OCI-LY3 (cell line): ENCODE measurements at regions not wholly inside any gene's neighbourhood (a gene's known extent, or its start where the extent isn't known, plus 50 kb on each side); places are given as distances from the start of the nearest gene placed in this dataset.

ENCODE experiments used
- H2AFZ ChIP-seq: fragments of 200-600, 300-600 bp; shearing (Covaris generic); 2 replicates; pipeline ENCODE4 v1.6.0; 2014; ENCODE audit warnings: antibody characterized with exemption, low read depth, low read length
- H3K27ac ChIP-seq: fragments of 200-600, 300-600 bp; sonication (generic); 2 replicates; pipeline ENCODE4 v1.5.1; 2014; ENCODE audit warnings: mild to moderate bottlenecking, low read length, moderate library complexity, mixed read lengths
- H3K27me3 ChIP-seq: fragments of 200-600, 300-600 bp; sonication (generic); 2 replicates; pipeline ENCODE4 v1.6.1; 2014; ENCODE audit warnings: low read depth, low read length, mixed read lengths
- H3K36me3 ChIP-seq: fragments of 200-600, 300-600 bp; sonication (generic); replicated peaks from 2 replicates; pipeline ENCODE3; 2014; ENCODE audit warnings: low read depth, low read length, mixed read lengths
- H3K4me1 ChIP-seq: fragments of 300-600, 200-600 bp; sonication (generic); 2 replicates; pipeline ENCODE4 v1.6.1; 2014; ENCODE audit warnings: low read length, mixed read lengths
- H3K4me2 ChIP-seq: fragments of 200-600, 300-600 bp; sonication (generic); 2 replicates; pipeline ENCODE4 v1.6.1; 2014; ENCODE audit warnings: low read length, mixed read lengths
- H3K4me3 ChIP-seq: fragments of 300-600, 200-600 bp; sonication (generic); 2 replicates; pipeline ENCODE4 v1.5.1; 2014; ENCODE audit warnings: antibody characterized with exemption, mild to moderate bottlenecking, low read length, moderate library complexity
- H3K79me2 ChIP-seq: fragments of 300-600, 200-600 bp; shearing (Covaris generic); 2 replicates; pipeline ENCODE4 v1.6.1; 2014; ENCODE audit warnings: mild to moderate bottlenecking, low read length, mixed read lengths
- H3K9ac ChIP-seq: fragments of 300-600, 200-600 bp; shearing (Covaris generic); 2 replicates; pipeline ENCODE4 v1.6.0; 2014; ENCODE audit warnings: mild to moderate bottlenecking, low read length, moderate library complexity
- H3K9me3 ChIP-seq: fragments of 200-600, 300-600 bp; shearing (Covaris generic); 2 replicates; pipeline ENCODE4 v1.6.1; 2014; ENCODE audit warnings: low read length, mixed read lengths; ENCODE audit not compliant: insufficient read depth
- H4K20me1 ChIP-seq: fragments of 200-600, 300-600 bp; sonication (generic); 2 replicates; pipeline ENCODE4 v1.6.1; 2016; ENCODE audit warnings: low read length, mixed read lengths; ENCODE audit not compliant: insufficient read depth
- CTCF ChIP-seq: fragments of 200-600, 300-600 bp; sonication (generic); IDR thresholded peaks from 2 replicates; pipeline ENCODE4 v1.5.1; 2014; ENCODE audit warnings: antibody characterized with exemption, low read length, low read depth
- EZH2phosphoT487 ChIP-seq: fragments of 200-600 bp; shearing (Covaris generic); IDR thresholded peaks from 2 replicates; pipeline ENCODE4 v1.6.1; 2018; ENCODE audit warnings: antibody characterized with exemption, mixed run types, low read depth

- Histone ChIP-seq H3K27me3 (no peaks in the 10 kb centered on the region), H4K20me1 (no peaks in the 10 kb centered on the region), H3K9me3 (no peaks in the 10 kb centered on the region), H3K79me2 (no peaks in the 10 kb centered on the region), H3K27ac (no peak overlapping the region), H3K4me3 (no peak overlapping the region), H3K9ac (no peak overlapping the region), H3K4me2 (no peak overlapping the region), H3K4me1 (no peaks in the 10 kb centered on the region), H3K36me3 (no peaks in the 10 kb centered on the region), H2AFZ (no peak overlapping the region)
- TF ChIP-seq CTCF (no peak), EZH2phosphoT487 (no peak)
These were observed 360.9 kb upstream of the ZC3H15 start for GRCh38 chr2:186125156-186125555.

- Histone ChIP-seq H3K27me3 (no peaks in the 10 kb centered on the region), H3K36me3 (no peaks in the 10 kb centered on the region), H3K4me1 (no peaks in the 10 kb centered on the region), H2AFZ (no peak overlapping the region), H3K4me2 (no peak overlapping the region), H3K4me3 (no peak overlapping the region), H4K20me1 (no peaks in the 10 kb centered on the region), H3K9ac (no peak overlapping the region), H3K79me2 (no peaks in the 10 kb centered on the region), H3K27ac (no peak overlapping the region), H3K9me3 (no peaks in the 10 kb centered on the region)
- TF ChIP-seq EZH2phosphoT487 (no peak), CTCF (no peak)
These were observed 360.4 kb upstream of the ZC3H15 start for GRCh38 chr2:186125625-186126024.

- Histone ChIP-seq H3K9ac (no peak overlapping the region), H3K4me2 (no peak overlapping the region), H3K4me1 (no peaks in the 10 kb centered on the region), H3K79me2 (no peaks in the 10 kb centered on the region), H3K4me3 (no peak overlapping the region), H3K9me3 (no peaks in the 10 kb centered on the region), H3K27ac (no peak overlapping the region), H3K27me3 (no peaks in the 10 kb centered on the region), H4K20me1 (no peaks in the 10 kb centered on the region), H3K36me3 (no peaks in the 10 kb centered on the region), H2AFZ (no peak overlapping the region)
- TF ChIP-seq EZH2phosphoT487 (no peak), CTCF (no peak)
These were observed 359.9 kb upstream of the ZC3H15 start for GRCh38 chr2:186126181-186126580.

GRCh38 chr2:186129767-186130581 is 356.1 kb upstream of the ZC3H15 start:
- Histone ChIP-seq H3K36me3 (no peaks in the 10 kb centered on the region), H3K9me3 (no peaks in the 10 kb centered on the region), H3K4me1 (no peaks in the 10 kb centered on the region), H2AFZ (no peak overlapping the region), H3K27me3 (no peaks in the 10 kb centered on the region), H3K9ac (no peak overlapping the region), H4K20me1 (no peaks in the 10 kb centered on the region), H3K4me3 (no peak overlapping the region), H3K27ac (no peak overlapping the region), H3K4me2 (no peak overlapping the region), H3K79me2 (no peaks in the 10 kb centered on the region)
- TF ChIP-seq EZH2phosphoT487, result no peak
- TF ChIP-seq CTCF, result no peak
